GM10266 (cell line): ENCODE measurements at regions not wholly inside any gene's neighbourhood (a gene's known extent, or its start where the extent isn't known, plus 50 kb on each side); places are given as distances from the start of the nearest gene placed in this dataset.

Experiments
- DNase-seq: peaks from one replicate; pipeline ENCODE4 v3.0.0; 2012; ENCODE audit errors: extremely low spot score
- TF ChIP-seq, protein P1 (sequence below): IDR thresholded peaks from 2 replicates; pipeline ENCODE4 v1.5.1; 2012; ENCODE audit warnings: mild to moderate bottlenecking, low read depth; ENCODE audit not compliant: control insufficient read depth, insufficient read depth; ENCODE audit errors: missing control alignments

- TF ChIP-seq, protein P1, sequence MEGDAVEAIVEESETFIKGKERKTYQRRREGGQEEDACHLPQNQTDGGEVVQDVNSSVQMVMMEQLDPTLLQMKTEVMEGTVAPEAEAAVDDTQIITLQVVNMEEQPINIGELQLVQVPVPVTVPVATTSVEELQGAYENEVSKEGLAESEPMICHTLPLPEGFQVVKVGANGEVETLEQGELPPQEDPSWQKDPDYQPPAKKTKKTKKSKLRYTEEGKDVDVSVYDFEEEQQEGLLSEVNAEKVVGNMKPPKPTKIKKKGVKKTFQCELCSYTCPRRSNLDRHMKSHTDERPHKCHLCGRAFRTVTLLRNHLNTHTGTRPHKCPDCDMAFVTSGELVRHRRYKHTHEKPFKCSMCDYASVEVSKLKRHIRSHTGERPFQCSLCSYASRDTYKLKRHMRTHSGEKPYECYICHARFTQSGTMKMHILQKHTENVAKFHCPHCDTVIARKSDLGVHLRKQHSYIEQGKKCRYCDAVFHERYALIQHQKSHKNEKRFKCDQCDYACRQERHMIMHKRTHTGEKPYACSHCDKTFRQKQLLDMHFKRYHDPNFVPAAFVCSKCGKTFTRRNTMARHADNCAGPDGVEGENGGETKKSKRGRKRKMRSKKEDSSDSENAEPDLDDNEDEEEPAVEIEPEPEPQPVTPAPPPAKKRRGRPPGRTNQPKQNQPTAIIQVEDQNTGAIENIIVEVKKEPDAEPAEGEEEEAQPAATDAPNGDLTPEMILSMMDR: no peak
- no peak for DNase-seq
Observed at GRCh38 chrX:20374900-20375438, 108.3 kb upstream of the RPS6KA3 start.

- DNase-seq: no peak
- TF ChIP-seq, protein P1: no peak
Observed at GRCh38 chrX:20374450-20374849, 107.7 kb upstream of the RPS6KA3 start.

- DNase-seq: no peak
- TF ChIP-seq, protein P1: no peak
Observed at GRCh38 chrX:20373063-20373462, 106.4 kb upstream of the RPS6KA3 start.

DNA sequence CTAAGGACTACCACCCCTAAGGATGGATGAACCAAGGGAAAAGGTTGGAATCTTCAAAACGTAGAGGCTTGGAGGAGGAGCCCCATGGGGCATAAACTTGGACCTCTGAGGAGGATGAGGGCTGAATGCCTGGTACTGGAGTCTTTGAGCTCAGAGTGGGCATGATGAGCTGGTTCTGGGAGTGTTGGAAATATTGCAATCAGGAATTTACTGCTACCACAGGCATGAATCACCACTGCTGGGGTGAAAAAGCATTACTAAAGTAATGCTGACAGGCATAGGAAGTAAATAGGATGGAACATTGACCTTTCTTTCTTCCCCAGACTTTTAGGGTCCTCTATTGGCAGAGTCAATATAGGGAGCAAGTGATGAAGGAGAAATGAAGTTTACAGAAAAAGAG, 105.8 kb upstream of the RPS6KA3 start:
- TF ChIP-seq, protein P1: no peak
- DNase-seq: no peak

GRCh38 chrX:20369468-20369867, 102.8 kb upstream of the RPS6KA3 start:
- TF ChIP-seq, protein P1: no peak
- DNase-seq: no peak

GRCh38 chrX:20364238-20364637, 97.5 kb upstream of the RPS6KA3 start:
- TF ChIP-seq, protein P1: no peak
- DNase-seq: no peak

GRCh38 chrX:20363275-20363674, 96.6 kb upstream of the RPS6KA3 start:
- TF ChIP-seq, protein P1: no peak
- no peak for DNase-seq
